K562 (cell line): ENCODE measurements at regions not wholly inside any gene's neighbourhood (a gene's known extent, or its start where the extent isn't known, plus 50 kb on each side); places are given as distances from the start of the nearest gene placed in this dataset.

Source experiments
- ATAC-seq: fragments of 200-7000 bp; cut with Tn5 transposase; 3 replicates; pipeline ENCODE4 v1.9.1; 2020; ENCODE audit warnings: moderate library complexity
- BruUV-seq: library from RNA; stranded (reverse); fragments of 400-500 nt; replicated peaks from 2 replicates; lab custom pipeline; 2021; lab: Mats Ljungman, UMichigan
- CTCF ChIA-PET: fragments of 300-600 bp; formaldehyde crosslinking; extraction: SDS; loops from one replicate; lab custom pipeline; 2021; ENCODE audit warnings: low intra/inter-chr PET ratio; lab: Yijun Ruan, JAX
- POLR2A ChIA-PET: fragments of 300-600, 350-650 bp; sonication (Branson Sonifier 250); formaldehyde crosslinking; extraction: SDS; loops from one replicate; lab custom pipeline; 2021; ENCODE audit warnings: antibody characterized with exemption, inconsistent platforms; lab: Yijun Ruan, JAX
- DNase-seq, 4 experiments: peaks; one replicate each; pipeline versions ENCODE4 v3.0.0 to v3.0.0-alpha.2; 2011 to 2018; ENCODE audit warnings: low spot score in 3 of 4, mixed read lengths in 3 of 4; ENCODE audit errors: extremely low read depth in 1 of 4
- FAIRE-seq: peaks from 2 replicates; lab custom pipeline; 2011; peaks lifted over from hg19 to GRCh38; lab: Jason Lieb, UNC
- H2AFZ ChIP-seq: 2 replicates; pipeline ENCODE4 v1.6.0; 2011; ENCODE audit warnings: low read depth, low read length, control low read depth, inconsistent platforms
- H3K27ac ChIP-seq: fragments of 200-600 bp; 3 replicates; pipeline ENCODE4 v1.8.0; 2011; ENCODE audit warnings: low read depth, mild to moderate bottlenecking, control low read depth, inconsistent platforms, low read length, moderate library complexity, mixed read lengths; ENCODE audit errors: extremely low read depth
- H3K27me3 ChIP-seq, 2 experiments: fragments of 300-600 bp in 1 of 2; 2 replicates in 1 of 2; 3 replicates in 1 of 2; pipeline versions ENCODE4 v1.6.0 to v1.8.0; 2011; ENCODE audit warnings: inconsistent platforms in 2 of 2, low read length in 2 of 2, mild to moderate bottlenecking in 1 of 2, mixed read lengths in 1 of 2, moderate library complexity in 1 of 2; ENCODE audit not compliant: control insufficient read depth in 2 of 2, insufficient read depth in 2 of 2
- H3K36me3 ChIP-seq: fragments of 300-600 bp; 3 replicates; pipeline ENCODE4 v1.8.0; 2011; ENCODE audit warnings: mild to moderate bottlenecking, low read length, inconsistent platforms; ENCODE audit not compliant: control insufficient read depth, insufficient read depth
- H3K4me1 ChIP-seq, 2 experiments: fragments of 200-600 bp in 1 of 2; replicated peaks in 1 of 2; 2 replicates in 1 of 2; 3 replicates in 1 of 2; pipeline versions ENCODE4 v1.5.1 to v1.8.0; 2011; ENCODE audit warnings: inconsistent platforms in 2 of 2, low read length in 2 of 2, mild to moderate bottlenecking in 1 of 2, mixed read lengths in 1 of 2, moderate library complexity in 1 of 2; ENCODE audit not compliant: control insufficient read depth in 2 of 2, insufficient read depth in 2 of 2
- H3K4me2 ChIP-seq: 2 replicates; pipeline ENCODE4 v1.6.1; 2011; ENCODE audit warnings: low read length, control low read depth, inconsistent platforms, mixed read lengths; ENCODE audit not compliant: insufficient read depth
- H3K4me3 ChIP-seq: fragments of 200-600 bp; sonication (generic), shearing (Covaris generic); 2 replicates; pipeline ENCODE4 v1.5.1; 2016; ENCODE audit warnings: control low read depth, inconsistent platforms
- H3K79me2 ChIP-seq: fragments of 200-600 bp; 3 replicates; pipeline ENCODE4 v1.8.0; 2011; ENCODE audit warnings: low read length, inconsistent platforms; ENCODE audit not compliant: control insufficient read depth, insufficient read depth
- H3K9ac ChIP-seq, 2 experiments: 2 replicates each; pipeline versions ENCODE4 v1.6.0 to v1.6.1; 2011; ENCODE audit warnings: low read depth in 2 of 2, low read length in 2 of 2, control low read depth in 1 of 2, inconsistent platforms in 1 of 2, mild to moderate bottlenecking in 1 of 2, mixed read lengths in 1 of 2; ENCODE audit not compliant: insufficient read depth in 1 of 2
- H3K9me1 ChIP-seq: one replicate; pipeline ENCODE4 v1.6.0; 2011; ENCODE audit warnings: inconsistent platforms, mild to moderate bottlenecking, low read length, moderate library complexity; ENCODE audit not compliant: control insufficient read depth, insufficient read depth
- H3K9me3 ChIP-seq: replicated peaks from 2 replicates; pipeline ENCODE4 v1.5.1; 2011; ENCODE audit warnings: low read depth, low read length, inconsistent platforms; ENCODE audit not compliant: control insufficient read depth, insufficient read depth
- H4K20me1 ChIP-seq: replicated peaks from 2 replicates; pipeline ENCODE4 v1.6.1; 2011; ENCODE audit warnings: low read length, inconsistent platforms, mixed read lengths; ENCODE audit not compliant: control insufficient read depth, insufficient read depth
- EWSR1 ChIP-seq: fragments of 450-650 bp; IDR thresholded peaks from 2 replicates; pipeline ENCODE4 v1.6.1; 2018; ENCODE audit warnings: borderline replicate concordance, mild to moderate bottlenecking, low read depth, moderate library complexity; ENCODE audit not compliant: partially characterized antibody
- FOXO4 ChIP-seq: fragments of 450-650 bp; formaldehyde crosslinking; IDR thresholded peaks from 2 replicates; pipeline ENCODE4 v1.4.0; 2020; ENCODE audit warnings: mild to moderate bottlenecking, moderate library complexity
- HDAC8 ChIP-seq: fragments of 450-650 bp; IDR thresholded peaks from 2 replicates; pipeline ENCODE4 v1.6.1; 2016; ENCODE audit warnings: mild to moderate bottlenecking, missing genetic modification characterization, moderate library complexity, missing compliant biosample characterization
- HOXB6 ChIP-seq: fragments of 250-450 bp; sonication (Bioruptor Pico); IDR thresholded peaks from 2 replicates; pipeline ENCODE4 v1.5.1; 2022; ENCODE audit warnings: mild to moderate bottlenecking, borderline replicate concordance
- PHB2 ChIP-seq: fragments of 450-650 bp; IDR thresholded peaks from 2 replicates; pipeline ENCODE4 v1.6.1; 2017; ENCODE audit warnings: low read depth
- RBBP5 ChIP-seq: fragments of 200-600 bp; sonication (generic); IDR thresholded peaks from 2 replicates; pipeline ENCODE4 v1.6.1; 2012; ENCODE audit warnings: borderline replicate concordance, mild to moderate bottlenecking, low read length, control low read depth, inconsistent platforms; ENCODE audit not compliant: insufficient read depth, poor library complexity, severe bottlenecking
- SMC3 ChIP-seq: conservative IDR thresholded peaks from 2 replicates; pipeline ENCODE4 v1.6.1; 2011; ENCODE audit warnings: low read depth, low read length, improper control_type of control experiment; ENCODE audit not compliant: insufficient read depth
- ZFPM2 ChIP-seq: fragments of 250-450 bp; sonication (Bioruptor Pico); IDR thresholded peaks from 2 replicates; pipeline ENCODE4 v1.5.1; 2022; ENCODE audit warnings: mild to moderate bottlenecking
- ZNF740 ChIP-seq, 3 experiments: fragments of 200-800 bp in 1 of 3; sonication (Bioruptor generic) in 1 of 3; sonication (generic) in 1 of 3; formaldehyde crosslinking in 1 of 3; IDR thresholded peaks; 2 replicates each; pipeline versions ENCODE4 v1.6.1 to v1.8.0; 2016 to 2022; ENCODE audit warnings: mild to moderate bottlenecking in 2 of 3, missing compliant biosample characterization in 2 of 3, missing genetic modification characterization in 2 of 3, missing genetic modification reagents in 1 of 3
- WGBS: fragments of 100-300 bp; shearing (Covaris generic); methylation state at CpG from one replicate; pipeline ENCODE4 v1.1.6; 2016; ENCODE audit warnings: low coverage, mixed read lengths; ENCODE audit not compliant: insufficient coverage; ENCODE audit errors: missing lambda C conversion rate; 5-methylcytosine and 5-hydroxymethylcytosine counted together
- in situ Hi-C: fragments of 300-500 bp; cut with MboI; formaldehyde crosslinking; loops from 4 replicates; pipeline ENCODE4 v1.15.0; 2018; ENCODE audit warnings: inconsistent platforms, mixed read lengths
- intact Hi-C: fragments of 100-400 bp; cut with micrococcal nuclease; formaldehyde crosslinking; loops from 2 replicates; pipeline ENCODE4 v1.14.2; 2022

GRCh38 chr5:29654954-29655353 lies 1538.5 kb upstream of the CDH6 start:
- WGBS = 0% methylated on average over 1 of the region's 1 CpG
- H3K27me3 ChIP-seq = no peaks in the 10 kb centered on the region
- no peaks in the 10 kb centered on the region for H4K20me1 ChIP-seq
- FAIRE-seq (no peak), ATAC-seq (no peak), DNase-seq (no peak)
- H2AFZ ChIP-seq = no peak overlapping the region
- intact Hi-C loops = no loop called here
- no peak overlapping the region for H3K9ac ChIP-seq
- H3K36me3 ChIP-seq = no peaks in the 10 kb centered on the region
- no peak overlapping the region for H3K4me2 ChIP-seq
- POLR2A ChIA-PET = no interaction called here
- no peaks in the 10 kb centered on the region for H3K9me1 ChIP-seq
- no peaks in the 10 kb centered on the region for H3K79me2 ChIP-seq
- in situ Hi-C loops = no loop called here
- no peaks in the 10 kb centered on the region for H3K4me1 ChIP-seq
- H3K27ac ChIP-seq = no peak overlapping the region
- no peaks in the 10 kb centered on the region for H3K9me3 ChIP-seq
- no peak overlapping the region for H3K4me3 ChIP-seq
- CTCF ChIA-PET = no interaction called here
- BruUV-seq = no TSS peak
- no peak for TF ChIP-seq ZFPM2 (CRISPR knock-in tag)
- TF ChIP-seq PHB2 = no peak
- no peak for TF ChIP-seq HOXB6 (CRISPR knock-in tag)
- TF ChIP-seq SMC3 = no peak
- no peak for TF ChIP-seq HDAC8 (tag)
- TF ChIP-seq RBBP5 = no peak
- TF ChIP-seq FOXO4 = no peak
- no peak for TF ChIP-seq EWSR1
- no peak for TF ChIP-seq ZNF740 (CRISPR knock-in tag; IDR thresholded peaks at IDR 0.05)
- TF ChIP-seq ZNF740 (tag; IDR thresholded peaks at IDR 0.05) = no peak
